Adipocyte (in vitro differentiated cells): ENCODE measurements at regions not wholly inside any gene's neighbourhood (a gene's known extent, or its start where the extent isn't known, plus 50 kb on each side); places are given as distances from the start of the nearest gene placed in this dataset.
"Not testable (repeated sequence)": the region's sequence is repeated elsewhere in the genome, so short reads cannot be mapped to it uniquely, and the experiment has no call there.

Source experiments
- DNase-seq: peaks from one replicate; pipeline ENCODE4 v3.0.0-alpha.2; 2015; ENCODE audit warnings: low read depth
- H3K27me3 ChIP-seq: replicated peaks from 2 replicates; pipeline ENCODE4 v1.7.0; 2013; ENCODE audit warnings: mild to moderate bottlenecking, low read length, moderate library complexity; ENCODE audit not compliant: control insufficient read depth, insufficient read depth
- H3K36me3 ChIP-seq: 2 replicates; pipeline ENCODE4 v1.7.0; 2013; ENCODE audit warnings: low read length, mild to moderate bottlenecking, moderate library complexity; ENCODE audit not compliant: control insufficient read depth, insufficient read depth, severe bottlenecking
- H3K4me1 ChIP-seq: 2 replicates; pipeline ENCODE4 v1.7.0; 2013; ENCODE audit warnings: mild to moderate bottlenecking, low read length, moderate library complexity; ENCODE audit not compliant: control insufficient read depth, insufficient read depth
- H3K4me3 ChIP-seq: 2 replicates; pipeline ENCODE4 v1.7.0; 2013; ENCODE audit warnings: mild to moderate bottlenecking, low read length, moderate library complexity
- H3K9ac ChIP-seq: 2 replicates; pipeline ENCODE4 v1.7.0; 2013; ENCODE audit warnings: mild to moderate bottlenecking, low read length, moderate library complexity
- H3K9me3 ChIP-seq: 2 replicates; pipeline ENCODE4 v1.7.0; 2013; ENCODE audit warnings: mild to moderate bottlenecking, low read length, moderate library complexity; ENCODE audit not compliant: control insufficient read depth

DNA sequence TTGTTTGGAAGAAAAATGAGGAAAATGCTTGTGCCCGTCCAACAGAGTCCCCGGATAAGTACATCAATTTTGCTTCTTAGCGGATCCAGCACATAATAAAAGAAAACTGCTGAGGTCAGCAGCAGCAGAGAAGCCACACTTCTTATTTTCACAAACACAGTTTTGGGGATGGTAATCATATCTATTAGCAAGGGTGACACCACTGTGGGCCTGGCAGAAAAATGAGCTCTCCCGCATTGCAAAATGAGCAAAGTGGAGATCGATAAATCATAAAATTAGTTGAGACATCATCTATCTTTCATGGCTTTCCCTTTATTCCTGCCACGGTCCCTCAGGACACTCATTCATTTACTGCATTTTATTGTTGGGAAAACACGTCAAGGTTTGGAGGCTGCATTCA, 186.4 kb downstream of the NPIPA7 start:
- H3K36me3 ChIP-seq, H3K9me3 ChIP-seq, H3K4me3 ChIP-seq, H3K4me1 ChIP-seq, H3K27me3 ChIP-seq, DNase-seq, H3K9ac ChIP-seq: not testable (repeated sequence)

DNA sequence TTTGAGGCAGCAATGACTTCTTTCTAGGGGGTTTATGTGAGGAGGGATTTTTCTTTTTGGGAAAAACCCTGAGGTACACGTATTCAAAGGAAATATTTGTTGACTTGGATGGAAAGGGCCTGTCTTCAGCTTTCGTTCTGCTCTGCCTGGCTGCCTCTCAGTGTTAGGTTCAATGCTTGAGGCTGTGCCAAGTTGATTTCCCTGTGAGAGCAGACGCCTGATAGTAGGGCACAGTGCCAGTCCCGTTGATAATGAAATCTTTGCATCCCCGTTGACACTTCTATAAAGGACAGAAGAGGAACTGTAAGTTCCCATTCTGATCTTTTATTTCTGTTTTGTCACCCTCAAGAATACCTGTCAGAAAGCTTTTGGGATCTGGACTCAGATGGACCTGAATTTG, 191.1 kb downstream of the NPIPA7 start:
- not testable (repeated sequence) for H3K9ac ChIP-seq, H3K4me1 ChIP-seq, H3K4me3 ChIP-seq, H3K27me3 ChIP-seq, H3K36me3 ChIP-seq, H3K9me3 ChIP-seq, DNase-seq

DNA sequence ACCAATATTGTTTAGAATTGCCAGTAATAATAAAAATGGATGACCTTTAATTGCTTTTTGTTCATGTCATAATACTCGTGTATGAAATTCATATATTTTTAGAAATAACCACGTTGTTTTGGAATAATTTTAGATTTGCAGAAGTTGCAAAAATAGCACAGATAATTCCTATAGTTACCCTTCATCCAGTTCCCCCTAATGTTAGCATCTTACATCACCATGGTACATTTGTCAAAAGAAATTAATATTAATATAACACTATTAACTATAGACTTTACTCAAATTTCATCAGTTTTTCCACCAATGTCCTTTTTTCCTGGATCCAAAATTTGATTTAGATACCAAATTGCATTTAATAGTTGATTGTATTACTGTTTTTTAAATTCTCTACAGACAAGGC, 191.9 kb downstream of the NPIPA7 start:
- not testable (repeated sequence) for H3K27me3 ChIP-seq, H3K9me3 ChIP-seq, H3K36me3 ChIP-seq, H3K4me1 ChIP-seq, H3K4me3 ChIP-seq, H3K9ac ChIP-seq, DNase-seq

DNA sequence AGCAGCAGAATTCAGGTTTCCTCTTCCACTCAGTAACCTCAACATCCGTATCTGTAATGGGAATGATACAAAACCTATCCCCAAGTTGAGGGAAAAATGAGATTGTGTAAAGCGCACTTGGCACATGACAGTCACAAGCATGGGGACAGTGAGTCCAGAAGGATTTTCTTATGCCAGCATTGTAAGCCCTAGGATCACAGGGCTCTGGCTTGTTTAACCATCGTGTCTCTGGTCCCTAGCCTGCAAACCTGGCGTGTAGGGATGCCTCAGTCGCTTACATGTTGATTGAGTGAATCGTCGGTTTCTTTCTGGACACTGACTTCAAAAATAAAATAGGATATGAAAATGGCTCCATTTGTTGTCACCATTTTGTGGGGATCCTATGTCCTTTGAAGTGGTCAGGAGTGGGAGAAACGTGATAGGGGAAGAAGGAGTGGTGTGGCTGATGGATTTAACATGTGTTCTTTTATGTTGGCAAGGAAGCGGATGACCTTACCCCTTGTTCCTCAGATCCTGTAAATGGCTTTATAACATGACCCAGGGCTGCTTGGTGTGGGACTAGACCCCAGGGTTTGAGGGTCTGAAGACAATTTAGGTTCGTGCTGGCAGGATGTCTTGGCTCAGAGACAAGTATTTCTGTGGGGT, 193.3 kb downstream of the NPIPA7 start:
- H3K9ac ChIP-seq, H3K27me3 ChIP-seq, H3K36me3 ChIP-seq, H3K9me3 ChIP-seq, DNase-seq, H3K4me3 ChIP-seq, H3K4me1 ChIP-seq: not testable (repeated sequence)

DNA sequence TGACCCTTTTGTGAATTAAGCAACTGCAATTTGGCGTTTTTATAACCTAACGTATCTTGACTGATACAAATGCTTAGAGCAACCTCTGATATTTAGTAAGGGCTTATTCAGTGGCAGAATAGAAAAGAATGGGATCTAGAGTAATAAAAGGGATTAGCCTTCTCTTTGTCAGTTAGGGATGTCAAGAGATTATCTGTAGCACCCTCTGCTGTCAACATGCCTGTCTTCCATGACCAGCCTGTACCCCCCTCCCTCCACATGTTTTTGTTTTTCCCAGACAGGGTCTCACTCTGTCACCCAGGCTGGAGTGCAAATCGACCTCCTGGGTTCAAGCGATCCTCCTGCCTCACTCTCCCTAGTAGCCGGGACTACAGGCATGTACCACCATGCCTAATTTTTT, 198.1 kb downstream of the NPIPA7 start:
- not testable (repeated sequence) for DNase-seq

DNA sequence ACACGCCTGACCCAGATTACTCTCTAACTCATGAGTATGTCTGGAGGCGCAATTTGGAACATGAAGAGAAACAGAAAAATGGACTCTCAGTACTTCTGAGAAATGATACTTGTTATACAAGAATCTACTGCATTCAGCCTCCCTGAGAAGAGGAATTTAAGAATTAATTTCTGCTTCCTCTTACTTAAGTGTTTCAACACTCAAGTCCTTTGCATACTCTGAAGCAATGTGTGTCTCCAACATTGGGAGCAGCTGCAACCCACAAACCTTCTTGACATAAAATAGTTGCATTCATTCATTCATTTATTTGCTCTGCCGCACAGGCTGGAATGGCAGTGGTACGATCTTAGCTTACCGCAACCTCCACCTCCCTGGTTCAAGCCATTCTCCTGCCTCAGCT, 199.8 kb downstream of the NPIPA7 start:
- Histone ChIP-seq H3K36me3 (no peaks in the 10 kb centered on the region), H3K4me3 (no peak overlapping the region), H3K4me1 (no peaks in the 10 kb centered on the region), H3K9ac (no peak overlapping the region), H3K9me3 (no peaks in the 10 kb centered on the region), H3K27me3 (no peaks in the 10 kb centered on the region)
- DNase-seq, result no peak

More for the DNA sequence above, 198.1 kb downstream of the NPIPA7 start:
- H3K36me3 ChIP-seq, H3K9me3 ChIP-seq, H3K4me3 ChIP-seq, H3K27me3 ChIP-seq, H3K4me1 ChIP-seq, H3K9ac ChIP-seq: not testable (repeated sequence)

DNA sequence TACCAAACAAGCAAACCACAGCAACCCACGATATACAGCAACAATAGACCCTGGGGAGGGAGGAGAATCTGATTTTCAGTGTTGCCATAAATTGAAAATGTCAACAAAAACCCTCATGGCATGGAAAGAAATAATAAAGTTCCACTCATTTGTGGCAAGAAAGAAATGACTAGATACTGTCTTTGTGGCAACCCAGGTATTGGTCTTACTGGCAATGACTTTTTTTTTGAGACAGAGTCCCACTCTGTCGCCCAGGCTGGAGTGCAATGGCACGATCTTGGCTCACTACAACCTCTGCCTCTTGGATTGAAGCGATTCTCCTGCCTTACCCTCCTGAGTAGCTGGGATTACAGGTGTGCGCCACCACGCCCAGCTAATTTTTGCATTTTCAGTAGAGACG, 204.0 kb downstream of the NPIPA7 start:
- not testable (repeated sequence) for DNase-seq, H3K27me3 ChIP-seq, H3K4me3 ChIP-seq, H3K9me3 ChIP-seq, H3K36me3 ChIP-seq, H3K4me1 ChIP-seq, H3K9ac ChIP-seq

DNA sequence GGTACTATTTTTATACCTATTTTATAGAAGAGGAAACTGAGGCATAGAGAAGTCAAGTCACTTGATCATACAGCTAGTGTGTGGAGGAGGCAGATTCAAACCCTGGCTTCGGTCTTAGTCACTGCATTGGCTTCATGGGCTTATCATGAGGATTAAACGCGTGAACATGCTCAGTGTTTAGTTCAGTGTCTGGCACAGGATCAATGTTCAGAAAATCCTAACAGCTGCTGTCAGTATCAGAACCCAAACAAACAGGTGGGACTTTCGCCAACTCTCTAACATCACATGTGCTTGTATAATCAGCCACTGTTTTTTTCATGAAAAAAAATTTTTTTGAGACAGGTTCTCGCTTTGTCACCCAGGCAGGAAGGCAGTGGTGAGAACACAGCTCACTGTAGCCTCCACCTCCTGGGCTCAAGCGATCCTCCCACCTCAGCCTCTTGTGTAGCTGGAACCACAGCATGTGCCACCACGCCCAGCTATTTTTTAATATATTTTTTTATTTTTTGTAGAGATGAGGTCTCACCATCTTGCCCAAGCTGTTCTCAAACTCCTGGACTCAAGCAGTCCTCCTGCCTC, 207.2 kb downstream of the NPIPA7 start:
- not testable (repeated sequence) for H3K4me1 ChIP-seq, H3K9ac ChIP-seq, H3K4me3 ChIP-seq, H3K27me3 ChIP-seq, H3K9me3 ChIP-seq, H3K36me3 ChIP-seq, DNase-seq

DNA sequence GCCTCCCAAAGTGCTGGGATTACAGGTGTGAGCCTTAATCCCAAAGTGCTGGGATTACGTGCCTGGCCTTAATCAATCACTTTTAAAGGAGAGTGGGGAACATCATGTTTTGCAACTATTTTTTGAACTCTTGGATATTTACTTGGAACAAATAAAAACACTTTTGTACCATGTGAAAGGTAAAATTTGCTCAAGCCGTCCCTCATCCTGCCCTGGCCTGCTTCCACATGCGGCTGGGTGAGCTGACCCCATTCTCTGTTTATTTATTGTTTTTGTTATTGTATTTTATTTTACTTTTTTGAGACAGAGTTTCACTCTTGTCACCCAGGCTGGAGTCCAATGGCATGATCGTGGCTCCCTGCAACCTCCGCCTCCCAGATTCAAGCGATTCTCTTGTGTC, 208.0 kb downstream of the NPIPA7 start:
- not testable (repeated sequence) for H3K36me3 ChIP-seq, H3K4me1 ChIP-seq, H3K4me3 ChIP-seq, H3K27me3 ChIP-seq, H3K9me3 ChIP-seq, DNase-seq, H3K9ac ChIP-seq

DNA sequence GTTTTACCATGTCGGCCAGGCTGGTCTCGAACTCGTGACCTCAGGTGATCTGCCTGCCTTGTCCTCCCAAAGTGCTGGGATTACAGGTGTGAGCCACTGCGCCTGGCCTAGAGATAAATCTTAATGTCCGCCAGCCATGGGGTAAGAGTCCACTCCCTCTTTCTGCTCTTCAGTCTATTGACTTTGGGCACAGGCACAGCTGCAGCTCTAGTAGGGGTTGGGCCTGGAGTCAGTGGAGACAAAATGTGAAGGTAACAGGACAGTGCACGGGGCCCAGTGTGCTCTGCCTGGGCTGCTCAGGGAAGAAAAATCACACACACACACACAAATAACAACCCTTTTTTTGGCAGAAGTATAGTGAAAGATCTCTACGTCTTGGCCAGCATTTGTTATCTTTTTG, 209.5 kb downstream of the NPIPA7 start:
- H3K4me3 ChIP-seq, H3K27me3 ChIP-seq, DNase-seq, H3K9ac ChIP-seq, H3K36me3 ChIP-seq, H3K9me3 ChIP-seq, H3K4me1 ChIP-seq: not testable (repeated sequence)

DNA sequence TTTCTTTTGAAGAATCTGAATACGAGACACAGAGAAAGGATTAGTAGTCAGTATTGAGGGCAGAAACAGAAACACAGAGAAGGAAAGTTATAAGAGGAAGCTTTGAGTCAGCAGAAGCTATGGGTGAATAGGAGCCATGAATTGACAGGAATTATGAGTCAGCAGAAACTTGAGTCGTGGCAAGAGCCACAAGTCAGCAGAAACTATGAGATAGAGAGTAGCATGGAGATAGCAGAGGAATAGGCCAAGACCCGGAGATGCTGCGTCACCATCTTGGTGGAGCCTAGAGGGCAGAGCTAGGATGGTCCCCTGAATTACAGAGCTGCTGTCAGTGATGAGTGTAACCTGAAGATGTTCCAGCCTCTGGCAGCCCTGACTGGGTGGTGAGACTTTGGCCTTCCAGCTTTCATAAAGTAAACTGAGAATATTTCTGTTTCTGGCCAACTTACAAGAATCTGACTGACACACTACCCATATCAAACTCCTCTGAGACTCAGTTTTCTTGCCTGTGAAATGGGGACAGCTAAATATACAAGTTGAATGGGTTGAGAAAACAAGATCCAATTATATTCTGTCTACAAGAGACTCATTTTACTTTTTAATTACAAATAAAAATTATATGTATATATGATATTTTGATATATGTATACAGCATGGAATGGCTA, 211.8 kb downstream of the NPIPA7 start:
- not testable (repeated sequence) for H3K4me1 ChIP-seq, H3K4me3 ChIP-seq, H3K9me3 ChIP-seq, H3K9ac ChIP-seq, H3K27me3 ChIP-seq, H3K36me3 ChIP-seq, DNase-seq
